Hematopoietic multipotent progenitor cell treated with erythropoietin and hydrocortisone succinate and interleukin-3 and kit ligand, for 15 days (in vitro differentiated cells): ENCODE measurements at regions not wholly inside any gene's neighbourhood (a gene's known extent, or its start where the extent isn't known, plus 50 kb on each side); places are given as distances from the start of the nearest gene placed in this dataset.
"Not testable (repeated sequence)": the region's sequence is repeated elsewhere in the genome, so short reads cannot be mapped to it uniquely, and the experiment has no call there.

Experiments
- DNase-seq: peaks from one replicate; pipeline ENCODE4 v3.0.0-alpha.2; 2015; ENCODE audit warnings: low spot score

DNA sequence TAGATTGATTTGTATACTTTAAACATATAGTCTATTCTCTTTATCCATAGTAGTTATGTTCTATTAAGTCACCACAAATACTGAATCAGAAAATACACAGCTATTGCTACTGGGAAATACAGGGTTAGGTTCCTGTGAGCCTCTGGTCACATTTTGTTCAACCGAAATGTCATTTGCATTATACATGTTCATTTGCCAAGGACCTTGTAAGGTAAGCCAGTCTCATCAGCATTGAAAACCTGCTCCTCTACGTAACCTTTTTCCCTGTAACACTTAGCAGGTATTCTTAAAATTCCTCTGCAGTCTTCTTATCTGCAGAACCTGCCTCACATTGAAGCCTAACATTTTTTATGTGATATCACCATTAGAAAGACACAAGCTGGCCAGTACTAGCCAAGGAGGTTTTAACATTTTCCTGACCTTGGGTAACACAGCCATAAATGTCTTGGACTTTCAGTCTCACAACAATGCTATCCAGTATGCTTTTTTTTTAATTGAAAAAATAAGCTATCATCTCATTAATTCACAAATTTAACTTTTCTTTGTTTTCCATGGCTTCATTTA lies 765.7 kb upstream of the IGFBP7 start:
- no peak for DNase-seq

DNA sequence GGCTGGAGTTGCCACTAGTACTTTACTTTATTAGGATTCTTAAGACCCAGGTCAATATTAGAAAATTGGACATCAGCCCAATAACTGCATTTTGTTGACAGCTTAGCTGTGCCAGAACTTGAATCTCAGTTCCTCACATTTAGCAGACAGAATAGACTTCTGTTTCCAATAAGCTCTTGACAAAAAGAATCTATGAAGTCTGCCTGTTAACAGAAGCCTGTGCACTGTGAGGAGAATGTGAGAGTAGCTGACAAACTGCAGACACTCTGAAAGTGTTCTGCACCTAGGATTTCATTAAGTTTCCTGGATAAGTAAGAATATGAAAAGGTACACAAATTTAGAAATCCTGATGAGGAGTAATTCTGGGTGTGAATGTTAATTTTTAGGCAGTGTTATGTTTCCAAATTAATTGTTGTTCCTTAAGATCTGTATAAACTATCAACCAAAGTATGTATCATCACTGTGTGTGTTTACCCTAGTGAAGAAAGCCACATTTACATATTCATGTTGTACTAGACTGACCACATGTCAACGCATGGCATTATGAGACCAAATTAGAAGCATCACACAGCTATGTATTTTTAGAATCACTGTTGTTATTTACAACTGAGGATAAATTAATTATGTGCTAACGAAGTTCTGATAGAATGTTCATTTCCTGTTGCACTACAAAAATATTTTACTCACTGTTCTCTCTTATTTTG lies 756.4 kb upstream of the IGFBP7 start:
- no peak for DNase-seq

DNA sequence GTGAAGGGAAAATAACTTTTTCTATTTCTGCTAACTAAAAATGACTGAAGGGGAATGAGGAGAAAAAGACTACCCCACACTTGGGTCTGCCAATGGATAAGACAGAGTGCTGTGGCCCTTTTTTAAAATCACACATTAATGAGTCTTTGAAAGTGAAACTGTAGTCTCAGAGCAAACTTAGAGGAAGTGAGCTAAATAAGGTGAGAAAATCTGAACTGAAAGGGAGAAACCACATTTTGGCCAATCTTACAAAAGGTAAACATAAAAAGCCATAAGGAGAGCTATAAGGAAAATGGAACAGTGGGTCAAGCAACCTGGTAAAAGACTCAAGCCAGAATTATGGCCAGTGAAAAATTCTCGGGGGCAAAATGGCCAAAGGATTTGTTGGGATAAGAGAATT lies 755.1 kb upstream of the IGFBP7 start:
- no peak for DNase-seq

DNA sequence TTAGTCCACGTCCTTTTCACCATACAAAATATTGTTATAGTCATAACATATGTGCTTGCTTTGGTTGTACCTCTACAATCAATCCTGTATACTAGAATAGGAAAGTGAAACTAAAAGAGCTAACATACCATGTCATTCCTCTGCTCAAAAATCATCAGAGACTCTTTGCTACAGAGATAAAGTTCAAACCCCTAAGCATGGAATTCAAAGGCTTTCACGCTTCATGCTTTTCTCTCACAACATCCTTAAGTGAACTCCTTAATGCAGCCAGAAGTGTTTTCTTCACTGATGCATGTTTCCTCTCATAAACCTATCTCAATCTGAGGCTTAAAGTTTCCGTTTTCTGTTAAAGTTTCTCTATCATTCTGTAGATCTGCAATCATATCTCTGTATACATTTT lies 744.6 kb upstream of the IGFBP7 start:
- no peak for DNase-seq

DNA sequence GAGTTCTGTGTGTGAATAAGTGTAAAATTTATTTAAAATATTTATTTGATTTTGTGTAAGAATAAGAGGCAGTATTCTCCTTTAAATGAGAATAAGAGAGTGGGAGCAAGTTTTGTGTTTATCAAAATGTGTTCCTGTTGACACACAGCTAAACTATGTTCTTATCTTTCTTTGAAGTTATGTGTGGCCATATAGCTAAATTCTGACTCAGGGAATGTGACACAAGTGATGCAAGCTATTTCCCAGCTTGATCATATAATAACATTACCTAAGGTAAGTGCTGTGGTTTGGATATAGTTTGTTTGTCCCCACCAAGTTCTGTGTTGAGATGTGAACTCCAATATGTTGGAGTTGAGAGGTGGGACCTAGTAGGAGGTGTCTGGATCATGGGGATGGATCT lies 740.0 kb upstream of the IGFBP7 start:
- DNase-seq: no peak

DNA sequence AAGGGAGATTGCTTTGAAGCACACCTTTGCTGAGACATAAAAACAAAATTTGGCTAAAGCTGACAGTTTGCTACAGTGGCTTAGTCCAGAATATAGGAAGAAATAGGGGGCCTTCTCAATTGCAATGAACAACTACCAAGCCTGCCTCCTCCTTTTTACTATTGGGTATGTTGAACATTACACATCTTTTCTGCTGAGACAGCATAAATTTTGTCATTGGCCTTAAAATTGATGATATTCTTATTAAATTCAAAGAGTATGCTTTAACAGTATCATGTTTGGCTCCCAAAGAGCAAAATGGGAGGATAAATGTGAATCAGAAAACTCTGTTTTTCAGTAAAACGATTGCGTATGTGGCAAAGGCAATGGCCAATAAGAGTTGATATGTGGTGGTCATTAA lies 721.9 kb upstream of the IGFBP7 start:
- DNase-seq: no peak

DNA sequence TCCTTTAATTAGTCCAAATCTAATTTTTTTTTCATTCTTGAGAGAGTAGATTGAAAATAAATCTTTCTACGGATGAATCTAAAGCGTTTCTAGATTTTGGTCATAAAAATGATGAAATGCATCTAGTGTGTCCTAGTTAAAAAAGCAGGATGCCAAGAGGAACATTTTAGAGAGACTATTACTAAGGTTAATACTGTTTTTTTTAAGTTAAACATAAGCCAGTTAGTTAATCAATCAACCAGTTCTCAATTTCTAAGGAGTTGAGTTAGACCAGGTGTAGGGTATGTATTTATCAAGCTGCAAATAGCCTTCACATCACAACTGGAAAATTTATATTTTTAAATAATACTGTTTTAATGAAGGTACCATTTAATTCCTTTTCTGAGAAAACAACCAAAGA lies 679.5 kb upstream of the IGFBP7 start:
- no peak for DNase-seq

DNA sequence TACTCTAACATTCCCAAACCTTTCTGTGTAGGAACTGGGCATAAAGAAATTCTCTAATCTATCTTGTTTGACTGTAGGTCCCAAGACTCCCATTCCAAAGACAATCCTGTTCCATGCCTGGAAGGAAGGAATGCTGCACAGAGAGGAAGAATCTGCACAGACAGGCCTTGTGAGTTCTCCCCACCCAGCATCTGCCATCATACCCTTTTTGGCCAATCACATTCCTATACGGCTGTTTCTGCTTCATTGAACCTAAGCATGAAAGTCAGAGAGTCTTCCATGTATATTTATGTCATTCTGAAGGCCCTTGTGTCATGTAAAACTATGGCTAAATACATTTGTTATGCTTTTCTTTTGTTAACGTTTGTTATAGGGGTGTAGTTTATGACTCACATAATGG lies 667.7 kb upstream of the IGFBP7 start:
- no peak for DNase-seq

DNA sequence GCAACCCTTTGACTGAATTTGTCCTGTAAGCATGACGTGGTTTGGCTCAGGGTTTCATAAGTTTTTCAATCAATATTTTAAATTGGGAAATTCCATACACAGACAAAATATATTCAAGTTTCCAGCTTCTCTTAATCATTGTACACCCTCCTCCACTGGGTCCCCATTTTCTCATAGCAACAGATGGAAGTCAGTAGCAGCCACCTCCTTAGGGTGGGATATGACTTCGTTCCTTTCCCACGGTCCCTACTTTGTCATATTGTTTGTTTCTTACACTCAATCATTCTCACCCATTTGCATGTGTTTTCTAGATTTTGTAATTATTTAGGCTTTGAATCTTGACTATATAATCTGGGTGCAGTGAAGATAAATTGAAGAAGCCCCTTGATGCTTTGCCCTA lies 664.5 kb upstream of the IGFBP7 start:
- no peak for DNase-seq

DNA sequence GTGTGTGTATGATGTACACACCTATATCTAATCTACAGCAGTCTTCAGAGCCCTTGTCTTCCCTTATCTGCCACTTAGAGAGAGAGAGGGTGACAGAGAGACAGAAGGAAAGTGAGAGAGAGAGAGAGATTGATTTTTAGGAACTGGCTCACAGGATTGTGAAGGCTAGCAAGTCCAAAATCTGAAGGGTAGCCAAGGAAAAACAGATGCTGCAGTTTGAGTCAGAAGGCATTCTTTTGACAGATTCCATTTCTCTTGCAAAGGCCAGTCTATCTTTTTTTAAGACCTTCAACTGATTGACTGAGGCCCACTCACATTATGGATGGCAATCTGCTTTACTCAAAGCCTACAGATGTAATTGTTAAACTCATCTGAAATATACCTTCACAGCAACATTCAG lies 664.0 kb upstream of the IGFBP7 start:
- no peak for DNase-seq

DNA sequence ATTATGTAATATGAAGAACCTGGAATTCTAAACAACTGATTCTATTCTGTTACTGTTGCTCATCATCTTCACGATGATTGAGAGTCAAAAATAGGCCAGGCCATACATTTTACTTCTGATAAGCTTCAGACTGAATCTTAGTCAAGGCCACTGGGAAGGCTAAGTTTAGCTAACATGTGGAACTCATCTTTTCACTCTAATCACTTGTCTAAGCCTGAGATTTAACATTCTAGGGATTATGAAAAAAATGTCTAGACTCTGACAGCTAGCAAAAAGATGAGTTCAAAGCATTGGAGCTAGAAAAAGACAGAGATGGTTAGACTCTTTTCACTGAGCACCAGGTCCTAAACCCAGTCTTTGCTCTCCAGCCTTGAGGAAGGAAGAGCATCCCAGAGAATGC lies 656.2 kb upstream of the IGFBP7 start:
- no peak for DNase-seq

DNA sequence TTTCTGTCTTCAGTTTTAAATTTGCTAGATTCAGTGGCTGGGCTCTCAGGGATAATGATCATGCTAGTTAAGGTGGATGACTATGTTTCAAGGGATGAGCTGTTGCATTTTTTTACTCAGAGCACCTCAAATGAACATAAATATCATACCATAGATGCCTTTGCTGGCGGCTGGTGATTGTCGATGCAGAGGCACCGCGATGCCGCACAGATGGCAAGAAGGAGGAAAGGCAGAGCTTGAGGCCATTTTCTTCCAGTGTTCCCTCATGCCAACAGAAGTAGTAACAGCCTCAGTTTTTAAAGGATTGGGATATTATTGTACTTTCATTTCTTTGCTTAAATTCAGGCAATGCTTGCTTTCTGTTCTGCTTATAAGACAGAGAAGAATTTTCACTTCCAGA lies 654.7 kb upstream of the IGFBP7 start:
- DNase-seq: no peak

DNA sequence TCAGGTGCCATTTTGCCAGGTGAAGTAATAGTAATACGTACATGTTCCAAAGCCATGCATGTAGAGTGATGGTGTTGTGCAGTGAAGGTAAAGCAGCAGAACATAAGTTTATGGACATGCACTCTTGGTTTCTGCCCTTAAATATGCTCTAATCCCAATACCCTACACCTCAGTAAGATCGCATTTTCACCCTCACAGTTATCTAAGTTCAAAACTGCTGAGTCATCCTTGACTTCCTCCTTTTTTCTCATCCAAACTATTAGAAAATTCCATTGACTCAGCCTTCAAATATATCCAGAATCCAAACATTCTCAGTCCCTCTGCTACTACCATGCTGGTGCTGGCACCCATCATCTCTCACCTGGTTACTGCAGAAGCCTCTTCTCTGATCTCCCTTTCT lies 652.9 kb upstream of the IGFBP7 start:
- no peak for DNase-seq

DNA sequence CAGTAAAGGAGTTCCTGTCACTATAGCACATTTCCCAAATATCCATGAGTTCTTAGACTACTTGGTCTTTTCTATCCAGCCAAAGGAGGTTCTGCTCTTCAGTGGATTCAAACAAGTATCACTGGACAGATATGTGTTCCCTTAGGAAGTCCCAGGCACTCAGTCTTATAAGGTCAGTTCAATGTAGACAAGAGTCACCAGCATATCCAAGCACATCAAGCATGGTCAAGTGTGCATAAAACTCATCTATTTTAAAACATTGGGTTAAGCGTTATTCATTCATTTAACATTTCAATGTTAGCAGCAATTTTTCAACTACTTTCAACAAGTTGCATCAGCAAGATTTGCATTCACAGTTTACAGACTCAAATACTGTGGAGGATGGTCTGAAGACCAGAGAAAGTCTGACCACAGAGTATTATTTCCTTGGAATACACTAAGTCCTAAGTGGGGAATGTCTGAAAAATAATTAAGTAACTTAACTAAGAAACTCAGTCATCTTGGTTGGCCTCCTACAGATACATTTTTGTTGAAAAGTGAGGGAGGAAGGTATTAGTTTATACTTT lies 630.5 kb upstream of the IGFBP7 start:
- no peak for DNase-seq

DNA sequence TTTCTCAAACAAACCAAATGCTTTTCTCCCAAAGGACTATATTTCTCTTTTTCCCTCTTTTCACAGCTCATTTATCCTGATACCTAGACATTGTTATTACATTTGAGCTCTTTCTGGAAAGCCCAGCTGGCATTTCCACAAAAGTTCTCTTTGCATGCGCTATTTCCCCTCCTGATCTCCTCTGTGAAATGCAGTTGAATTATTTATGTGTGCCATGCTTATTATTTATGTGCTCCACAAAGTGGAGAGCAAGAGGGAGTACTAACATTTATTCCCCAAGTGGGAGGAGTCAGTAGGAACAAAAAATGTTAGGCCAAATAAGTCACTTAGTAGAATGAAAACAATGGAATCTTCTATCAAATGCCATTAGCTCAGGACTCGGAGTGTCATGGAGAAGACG lies 626.6 kb upstream of the IGFBP7 start:
- no peak for DNase-seq

DNA sequence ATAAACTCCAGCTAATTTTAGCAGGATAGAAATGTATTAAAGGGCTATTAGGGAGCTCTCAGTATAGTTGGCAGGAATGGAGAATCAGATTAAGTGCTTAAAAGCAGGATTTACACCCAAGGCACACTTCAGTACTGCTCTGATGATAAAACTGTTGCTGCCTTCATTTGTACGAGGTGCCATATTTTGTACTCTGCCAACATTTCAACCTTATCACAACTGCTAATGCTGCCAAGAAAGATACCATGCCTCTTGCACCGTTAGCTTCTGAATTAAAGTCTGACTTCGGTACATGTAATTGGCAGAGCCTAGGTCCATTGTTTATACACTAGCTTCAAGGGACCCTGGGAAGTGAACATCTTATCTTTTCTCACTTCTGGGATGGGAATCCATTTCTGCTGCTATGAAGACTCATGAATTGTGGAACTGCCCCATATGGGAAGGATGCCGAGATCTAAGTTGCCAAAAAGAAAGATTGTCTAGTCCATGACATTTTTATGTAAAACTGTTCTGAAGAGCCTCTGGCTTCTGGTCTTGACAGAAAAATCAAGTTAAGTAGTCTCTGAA lies 624.0 kb upstream of the IGFBP7 start:
- DNase-seq: no peak

DNA sequence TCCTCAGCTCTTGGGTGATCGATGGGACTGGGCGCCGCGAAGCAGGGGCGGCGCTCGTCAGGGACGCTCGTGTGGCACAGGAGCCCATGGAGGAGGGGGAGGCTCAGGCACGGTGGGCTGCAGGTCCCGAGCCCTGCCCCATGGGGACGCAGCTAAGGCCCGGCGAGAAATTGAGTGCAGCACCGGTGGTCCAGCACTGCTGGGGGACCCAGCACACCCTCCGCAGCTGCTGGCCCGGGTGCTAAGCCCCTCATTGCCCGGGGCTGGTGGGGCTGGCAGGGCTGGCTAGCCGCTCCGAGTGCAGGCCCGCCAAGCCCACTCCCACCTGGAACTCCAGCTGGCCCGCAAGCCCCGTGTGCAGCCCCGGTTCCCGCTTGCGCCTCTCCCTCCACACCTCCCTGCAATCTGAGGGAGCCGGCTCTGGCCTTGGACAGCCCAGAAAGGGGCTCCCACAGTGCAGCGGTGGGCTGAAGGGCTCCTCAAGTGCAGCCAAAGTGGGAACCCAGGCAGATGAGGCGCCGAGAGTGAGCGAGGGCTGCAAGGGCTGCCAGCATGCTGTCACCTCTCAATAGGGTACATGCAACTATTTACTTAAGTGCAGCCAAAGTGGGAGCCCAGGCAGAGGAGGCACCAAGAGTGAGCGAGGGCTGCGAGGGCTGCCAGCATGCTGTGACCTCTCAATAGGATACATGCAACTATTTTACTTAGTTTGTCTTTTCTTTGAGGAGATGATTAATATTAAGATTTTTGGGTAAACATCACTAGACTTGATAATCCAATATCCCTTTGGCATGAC lies 619.8 kb upstream of the IGFBP7 start:
- not testable (repeated sequence) for DNase-seq

DNA sequence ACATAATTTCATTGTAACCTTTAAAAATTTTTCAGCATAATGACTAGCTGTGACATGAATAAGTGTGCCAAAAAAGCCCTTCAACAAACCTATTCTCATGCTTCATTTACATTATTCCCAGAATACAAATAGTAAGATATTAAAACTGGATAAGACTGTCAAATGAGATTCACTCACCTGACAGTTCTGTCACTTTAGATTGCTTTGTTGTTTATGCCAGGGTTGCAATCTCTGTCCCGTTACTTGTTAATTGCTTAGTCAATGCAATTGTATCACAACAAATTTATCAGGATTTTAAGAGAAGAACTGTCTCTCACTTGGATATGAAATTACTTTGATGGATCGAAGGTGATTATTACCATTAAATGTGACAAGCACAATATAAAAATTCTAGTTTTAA lies 616.0 kb upstream of the IGFBP7 start:
- no peak for DNase-seq

DNA sequence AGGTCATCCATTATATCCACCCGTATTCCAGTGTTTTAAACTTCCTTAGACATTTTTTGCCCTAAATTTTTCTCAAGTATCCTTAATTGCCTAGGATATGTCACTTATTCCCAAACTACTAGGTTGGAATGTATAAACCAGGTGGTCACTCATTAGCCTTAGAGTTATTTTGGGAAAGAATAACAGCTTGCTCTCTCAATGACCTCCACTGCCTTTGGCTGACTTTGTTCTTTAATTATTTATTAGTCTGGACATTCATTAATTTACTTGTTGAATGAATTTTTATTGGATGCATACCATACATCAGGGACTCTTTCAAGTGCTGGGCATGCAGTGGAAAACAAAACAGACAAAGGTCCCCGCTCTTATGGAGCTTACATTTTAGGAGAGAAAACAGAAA lies 609.3 kb upstream of the IGFBP7 start:
- no peak for DNase-seq

DNA sequence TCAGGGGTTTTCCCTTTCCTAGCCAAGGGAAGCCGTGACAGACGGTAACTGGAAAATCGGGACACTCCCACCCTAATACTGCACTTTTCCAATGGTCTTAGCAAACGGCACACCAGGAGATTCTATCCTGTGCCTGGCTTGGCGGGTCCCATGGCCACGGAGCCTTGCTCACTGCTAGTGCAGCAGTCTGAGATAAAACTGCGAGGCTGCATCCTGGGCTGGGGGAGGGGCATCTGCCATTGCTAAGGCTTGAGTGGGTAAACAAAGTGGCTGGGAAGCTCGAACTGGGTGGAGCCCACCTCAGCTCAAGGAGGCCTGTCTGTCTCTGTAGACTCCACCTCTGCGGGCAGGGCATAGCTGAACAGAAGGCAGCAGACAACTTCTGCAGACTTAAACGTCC lies 604.1 kb upstream of the IGFBP7 start:
- not testable (repeated sequence) for DNase-seq

DNA sequence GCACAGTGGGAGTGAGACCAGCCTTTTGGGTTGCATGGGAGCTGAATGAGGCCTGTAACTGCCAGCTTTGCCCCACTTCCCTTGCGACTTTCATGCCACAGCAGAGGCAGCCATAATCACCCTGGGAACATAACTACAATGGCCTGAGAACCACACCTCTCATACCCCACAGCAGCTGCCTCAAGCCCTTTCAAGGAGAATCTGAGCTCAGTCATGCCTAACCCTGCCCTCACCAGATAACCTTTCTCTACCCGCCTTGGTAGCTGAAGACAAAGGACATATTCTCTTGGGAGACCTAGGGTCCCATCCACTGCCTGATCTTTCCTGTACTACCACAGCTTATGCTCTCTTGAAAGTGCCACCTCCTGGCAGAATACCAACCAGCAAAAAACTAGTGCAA lies 599.9 kb upstream of the IGFBP7 start:
- DNase-seq: no peak

DNA sequence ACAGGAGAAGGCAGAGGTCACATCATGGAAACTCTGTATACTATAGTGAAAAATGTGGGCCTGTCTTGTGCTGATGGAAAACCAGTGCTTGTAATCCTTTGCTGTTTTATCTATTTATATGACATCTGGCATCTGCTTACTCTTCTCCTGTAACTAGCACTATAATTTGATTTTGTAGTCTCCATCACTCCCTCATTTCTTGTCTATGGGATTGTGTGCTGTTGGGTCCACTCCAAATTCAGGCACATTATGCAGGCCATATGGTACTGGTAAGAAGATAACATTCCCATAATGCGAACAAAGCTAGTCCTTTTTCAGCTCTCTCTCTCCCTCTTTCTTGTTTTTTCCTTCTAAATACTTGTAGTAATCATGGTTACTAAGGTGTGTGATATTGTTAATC lies 581.2 kb upstream of the IGFBP7 start:
- DNase-seq: no peak

DNA sequence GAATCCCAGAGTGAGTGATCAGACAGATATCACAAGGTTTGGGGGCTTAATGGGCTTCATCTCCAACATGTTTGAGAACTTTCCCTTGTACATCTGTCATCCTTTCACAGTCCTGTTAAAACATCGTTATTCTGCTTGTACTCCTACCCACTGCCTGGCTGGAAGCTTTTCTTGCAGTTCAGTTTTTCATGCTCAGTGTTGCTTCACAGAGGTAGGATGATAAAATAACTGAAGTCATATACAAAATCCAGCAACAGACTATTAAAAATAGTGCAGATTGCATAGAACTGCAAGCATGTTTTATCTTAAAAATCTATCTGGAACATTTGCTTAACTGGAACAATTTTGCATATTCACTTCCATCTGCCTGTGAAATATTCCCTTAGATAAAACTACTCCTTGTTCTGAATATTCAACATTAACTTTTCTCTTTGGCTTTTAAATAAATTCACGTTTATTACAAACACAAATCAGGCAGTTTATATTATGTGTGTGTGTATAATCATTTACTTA lies 579.6 kb upstream of the IGFBP7 start:
- no peak for DNase-seq
